NCI-H748 treated with DMSO at 0.1 percent for 48 hours (cell line): ENCODE measurements at regions not wholly inside any gene's neighbourhood (a gene's known extent, or its start where the extent isn't known, plus 50 kb on each side); places are given as distances from the start of the nearest gene placed in this dataset.
"Not testable (repeated sequence)": the region's sequence is repeated elsewhere in the genome, so short reads cannot be mapped to it uniquely, and the experiment has no call there.

Experiments
- DNase-seq: peaks from one replicate; lab custom pipeline; 2025; lab: John Stamatoyannopoulos, UW

- no peak for DNase-seq
Observed at GRCh38 chr4:97104666-97105065, 1038.6 kb downstream of the STPG2 start.

- no peak for DNase-seq
Observed at GRCh38 chr4:97105347-97106099, 1037.8 kb downstream of the STPG2 start.

GRCh38 chr4:97106161-97106560 lies 1037.1 kb downstream of the STPG2 start:
- no peak for DNase-seq

GRCh38 chr4:97110506-97110905 lies 1032.8 kb downstream of the STPG2 start:
- DNase-seq, result no peak

GRCh38 chr4:97116511-97116910 lies 1026.8 kb downstream of the STPG2 start:
- DNase-seq, result no peak

GRCh38 chr4:97121493-97121892 lies 1021.8 kb downstream of the STPG2 start:
- DNase-seq, result no peak

GRCh38 chr4:97123573-97123972 lies 1019.7 kb downstream of the STPG2 start:
- peak; percentile 78 for DNase-seq

GRCh38 chr4:97132435-97132834 lies 1010.8 kb downstream of the STPG2 start:
- no peak for DNase-seq

GRCh38 chr4:97134456-97134855 lies 1008.8 kb downstream of the STPG2 start:
- DNase-seq, result no peak

GRCh38 chr4:97139791-97140190 lies 1003.5 kb downstream of the STPG2 start:
- no peak for DNase-seq

GRCh38 chr4:97140545-97140944 lies 1002.7 kb downstream of the STPG2 start:
- DNase-seq, result no peak

- not testable (repeated sequence) for DNase-seq
Observed at GRCh38 chr4:97141332-97141731, 1001.9 kb downstream of the STPG2 start.

GRCh38 chr4:97142410-97142809 lies 1000.9 kb downstream of the STPG2 start:
- no peak for DNase-seq

- DNase-seq, result no peak
Observed at GRCh38 chr4:97142893-97143292, 1000.4 kb downstream of the STPG2 start.

- DNase-seq, result no peak
Observed at GRCh38 chr4:97144199-97144598, 999.1 kb downstream of the STPG2 start.

- DNase-seq, result no peak
Observed at GRCh38 chr4:97150966-97151365, 992.3 kb downstream of the STPG2 start.

GRCh38 chr4:97152149-97152548 lies 991.1 kb downstream of the STPG2 start:
- DNase-seq, result no peak

GRCh38 chr4:97153042-97153441 lies 990.2 kb downstream of the STPG2 start:
- DNase-seq, result peak; percentile 6

GRCh38 chr4:97159625-97160024 lies 983.7 kb downstream of the STPG2 start:
- no peak for DNase-seq

GRCh38 chr4:97185233-97185632 lies 958.0 kb downstream of the STPG2 start:
- DNase-seq, result no peak

GRCh38 chr4:97197106-97197505 lies 946.2 kb downstream of the STPG2 start:
- DNase-seq, result no peak

GRCh38 chr4:97208749-97209148 lies 934.5 kb downstream of the STPG2 start:
- no peak for DNase-seq

- DNase-seq, result no peak
Observed at GRCh38 chr4:97215409-97215941, 927.8 kb downstream of the STPG2 start.

GRCh38 chr4:97216046-97216445 lies 927.2 kb downstream of the STPG2 start:
- DNase-seq, result no peak
